Activated CD4-positive, alpha-beta memory T cell treated with anti-CD3 and anti-CD28 coated beads for 36 hours (primary cell): ENCODE measurements at regions not wholly inside any gene's neighbourhood (a gene's known extent, or its start where the extent isn't known, plus 50 kb on each side); places are given as distances from the start of the nearest gene placed in this dataset.

Source experiments
- CTCF ChIA-PET: fragments of 350-600 bp; sonication (Branson Sonifier 250); formaldehyde crosslinking; loops from one replicate; lab custom pipeline; 2021; ENCODE audit warnings: antibody characterized with exemption, inconsistent platforms; lab: Charles Lee
- POLR2A ChIA-PET: fragments of 350-600 bp; sonication (Branson Sonifier 250); formaldehyde crosslinking; loops from one replicate; lab custom pipeline; 2021; ENCODE audit warnings: antibody characterized with exemption; lab: Charles Lee
- DNase-seq: peaks from one replicate; pipeline ENCODE4 v3.0.0-alpha.2; 2020
- H3K27ac Mint-ChIP-seq: one replicate; pipeline ENCODE4 v1.8.0; 2021; ENCODE audit warnings: mixed read lengths
- H3K27me3 Mint-ChIP-seq: one replicate; pipeline ENCODE4 v1.8.0; 2021; ENCODE audit warnings: mixed read lengths
- H3K36me3 Mint-ChIP-seq: one replicate; pipeline ENCODE4 v1.8.0; 2021; ENCODE audit warnings: mixed read lengths
- H3K4me1 Mint-ChIP-seq: one replicate; pipeline ENCODE4 v1.8.0; 2021; ENCODE audit warnings: low read depth, mixed read lengths
- H3K4me3 Mint-ChIP-seq: one replicate; pipeline ENCODE4 v1.8.0; 2021; ENCODE audit warnings: mild to moderate bottlenecking, mixed read lengths
- H3K9me3 Mint-ChIP-seq: one replicate; pipeline ENCODE4 v1.8.0; 2021; ENCODE audit warnings: mixed read lengths
- intact Hi-C: fragments of 100-400 bp; cut with micrococcal nuclease; formaldehyde crosslinking; loops from one replicate; pipeline ENCODE4 v1.15.1; 2023

- Mint-ChIP-seq H3K4me3 (no peak overlapping the region), H3K36me3 (no peaks in the 10 kb centered on the region), H3K4me1 (no peaks in the 10 kb centered on the region), H3K27me3 (peaks cover 11% of the 10 kb centered on the region), H3K27ac (no peak overlapping the region), H3K9me3 (no peaks in the 10 kb centered on the region)
- DNase-seq = no peak
- POLR2A ChIA-PET = interaction anchor here (0.6 kb wide), 1 partner anchor 306 kb away, joined by 3 read pairs; no protein-coding TSS in a partner anchor
- CTCF ChIA-PET = interaction anchor here (0.6 kb wide), 1 partner anchor 11 kb away, joined by 3 read pairs; no protein-coding TSS in a partner anchor
- intact Hi-C loops = no loop called here
These were observed 211.1 kb downstream of the MATN1 start for GRCh38 chr1:30511991-30512913.

- no peak for DNase-seq
- H3K4me3 Mint-ChIP-seq = no peak overlapping the region
- intact Hi-C loops = no loop called here
- CTCF ChIA-PET = no interaction called here
- no peak overlapping the region for H3K27ac Mint-ChIP-seq
- no peaks in the 10 kb centered on the region for H3K4me1 Mint-ChIP-seq
- POLR2A ChIA-PET = no interaction called here
- H3K36me3 Mint-ChIP-seq = no peaks in the 10 kb centered on the region
- no peaks in the 10 kb centered on the region for H3K9me3 Mint-ChIP-seq
- peaks cover 11% of the 10 kb centered on the region for H3K27me3 Mint-ChIP-seq
These were observed 211.8 kb downstream of the MATN1 start for GRCh38 chr1:30511563-30511962.

- ChIA-PET CTCF (no interaction called here), POLR2A (no interaction called here)
- Mint-ChIP-seq H3K27me3 (peaks cover 11% of the 10 kb centered on the region), H3K36me3 (no peaks in the 10 kb centered on the region), H3K9me3 (no peaks in the 10 kb centered on the region), H3K4me1 (no peaks in the 10 kb centered on the region), H3K27ac (no peak overlapping the region), H3K4me3 (no peak overlapping the region)
- intact Hi-C loops = no loop called here
- DNase-seq = no peak
These were observed 212.3 kb downstream of the MATN1 start for GRCh38 chr1:30511106-30511505.

- DNase-seq = no peak
- no peaks in the 10 kb centered on the region for H3K4me1 Mint-ChIP-seq
- POLR2A ChIA-PET = no interaction called here
- no peaks in the 10 kb centered on the region for H3K9me3 Mint-ChIP-seq
- peaks cover 14% of the 10 kb centered on the region for H3K27me3 Mint-ChIP-seq
- CTCF ChIA-PET = no interaction called here
- H3K36me3 Mint-ChIP-seq = no peaks in the 10 kb centered on the region
- H3K27ac Mint-ChIP-seq = no peak overlapping the region
- no peak overlapping the region for H3K4me3 Mint-ChIP-seq
- intact Hi-C loops = no loop called here
These were observed 213.7 kb downstream of the MATN1 start for GRCh38 chr1:30509670-30510069.

GRCh38 chr1:30508611-30509010, 214.8 kb downstream of the MATN1 start:
- CTCF ChIA-PET = no interaction called here
- no peaks in the 10 kb centered on the region for H3K36me3 Mint-ChIP-seq
- H3K27me3 Mint-ChIP-seq = peaks cover 14% of the 10 kb centered on the region
- POLR2A ChIA-PET = no interaction called here
- no peak for DNase-seq
- no peaks in the 10 kb centered on the region for H3K4me1 Mint-ChIP-seq
- no peak overlapping the region for H3K27ac Mint-ChIP-seq
- intact Hi-C loops = no loop called here
- no peaks in the 10 kb centered on the region for H3K9me3 Mint-ChIP-seq
- no peak overlapping the region for H3K4me3 Mint-ChIP-seq

GRCh38 chr1:30508175-30508448, 215.3 kb downstream of the MATN1 start:
- Mint-ChIP-seq H3K27me3 (peaks cover 14% of the 10 kb centered on the region), H3K4me3 (no peak overlapping the region), H3K9me3 (no peaks in the 10 kb centered on the region), H3K27ac (no peak overlapping the region), H3K36me3 (no peaks in the 10 kb centered on the region), H3K4me1 (no peaks in the 10 kb centered on the region)
- DNase-seq = no peak
- ChIA-PET POLR2A (no interaction called here), CTCF (no interaction called here)
- intact Hi-C loops = no loop called here

GRCh38 chr1:30507401-30508174, 215.8 kb downstream of the MATN1 start:
- Mint-ChIP-seq H3K36me3 (no peaks in the 10 kb centered on the region), H3K27ac (no peak overlapping the region), H3K27me3 (peaks cover 15% of the 10 kb centered on the region), H3K4me3 (no peak overlapping the region), H3K9me3 (no peaks in the 10 kb centered on the region), H3K4me1 (no peaks in the 10 kb centered on the region)
- POLR2A ChIA-PET = no interaction called here
- no peak for DNase-seq
- intact Hi-C loops = no loop called here
- CTCF ChIA-PET = no interaction called here

- intact Hi-C loops = no loop called here
- no peak for DNase-seq
- ChIA-PET POLR2A (no interaction called here), CTCF (no interaction called here)
- no peak overlapping the region for H3K27ac Mint-ChIP-seq
- peaks cover 2% of the 10 kb centered on the region for H3K9me3 Mint-ChIP-seq
- H3K4me1 Mint-ChIP-seq = no peaks in the 10 kb centered on the region
- H3K27me3 Mint-ChIP-seq = peaks cover 17% of the 10 kb centered on the region
- no peak overlapping the region for H3K4me3 Mint-ChIP-seq
- H3K36me3 Mint-ChIP-seq = no peaks in the 10 kb centered on the region
These were observed 216.4 kb downstream of the MATN1 start for GRCh38 chr1:30507016-30507312.

- no peaks in the 10 kb centered on the region for H3K4me1 Mint-ChIP-seq
- H3K27me3 Mint-ChIP-seq = peaks cover 17% of the 10 kb centered on the region
- intact Hi-C loops = no loop called here
- no peaks in the 10 kb centered on the region for H3K36me3 Mint-ChIP-seq
- no peak overlapping the region for H3K4me3 Mint-ChIP-seq
- ChIA-PET POLR2A (no interaction called here), CTCF (no interaction called here)
- H3K27ac Mint-ChIP-seq = no peak overlapping the region
- peaks cover 5% of the 10 kb centered on the region for H3K9me3 Mint-ChIP-seq
- DNase-seq = no peak
These were observed 216.9 kb downstream of the MATN1 start for GRCh38 chr1:30506291-30507015.

- intact Hi-C loops = no loop called here
- DNase-seq = no peak
- Mint-ChIP-seq H3K9me3 (peaks cover 8% of the 10 kb centered on the region), H3K27me3 (peaks cover 17% of the 10 kb centered on the region), H3K36me3 (no peaks in the 10 kb centered on the region), H3K27ac (no peak overlapping the region), H3K4me3 (no peak overlapping the region), H3K4me1 (no peaks in the 10 kb centered on the region)
- POLR2A ChIA-PET = no interaction called here
- CTCF ChIA-PET = no interaction called here
These were observed 217.5 kb downstream of the MATN1 start for GRCh38 chr1:30505853-30506252.

GRCh38 chr1:30492451-30492850, 230.9 kb downstream of the MATN1 start:
- Mint-ChIP-seq H3K9me3 (peaks cover 8% of the 10 kb centered on the region), H3K4me3 (no peak overlapping the region), H3K36me3 (no peaks in the 10 kb centered on the region), H3K27ac (no peak overlapping the region), H3K4me1 (no peaks in the 10 kb centered on the region), H3K27me3 (peaks cover 3% of the 10 kb centered on the region)
- ChIA-PET POLR2A (no interaction called here), CTCF (no interaction called here)
- DNase-seq = no peak
- intact Hi-C loops = loop anchor here (5.0 kb wide), 1 partner anchor 395 kb away; no protein-coding TSS in a partner anchor

- DNase-seq = no peak
- H3K4me1 Mint-ChIP-seq = no peaks in the 10 kb centered on the region
- intact Hi-C loops = loop anchor here (5.0 kb wide), 1 partner anchor 395 kb away; no protein-coding TSS in a partner anchor
- H3K27ac Mint-ChIP-seq = no peak overlapping the region
- ChIA-PET POLR2A (no interaction called here), CTCF (no interaction called here)
- no peak overlapping the region for H3K4me3 Mint-ChIP-seq
- H3K36me3 Mint-ChIP-seq = no peaks in the 10 kb centered on the region
- peaks cover 8% of the 10 kb centered on the region for H3K9me3 Mint-ChIP-seq
- H3K27me3 Mint-ChIP-seq = peaks cover 3% of the 10 kb centered on the region
These were observed 231.6 kb downstream of the MATN1 start for GRCh38 chr1:30491831-30492230.
